H9 (cell line): ENCODE measurements at regions not wholly inside any gene's neighbourhood (a gene's known extent, or its start where the extent isn't known, plus 50 kb on each side); places are given as distances from the start of the nearest gene placed in this dataset.

Source experiments
- DNase-seq: peaks from one replicate; pipeline ENCODE4 v3.0.0-alpha.2; 2017
- H2AFZ ChIP-seq: one replicate; pipeline ENCODE4 v1.6.1; 2013; ENCODE audit warnings: mild to moderate bottlenecking, low read length, control low read depth, moderate library complexity
- H2AK5ac ChIP-seq: 2 replicates; pipeline ENCODE4 v1.6.1; 2013; ENCODE audit warnings: low read length, control low read depth, mixed read lengths; ENCODE audit not compliant: insufficient read length
- H2BK120ac ChIP-seq: one replicate; pipeline ENCODE4 v1.6.1; 2013; ENCODE audit warnings: low read depth, mild to moderate bottlenecking, low read length, control low read depth, inconsistent platforms; ENCODE audit not compliant: poor library complexity, severe bottlenecking
- H2BK12ac ChIP-seq: 2 replicates; pipeline ENCODE4 v1.6.1; 2013; ENCODE audit warnings: low read length, control low read depth, mixed read lengths, low read depth; ENCODE audit not compliant: insufficient read length
- H2BK15ac ChIP-seq: 2 replicates; pipeline ENCODE4 v1.6.1; 2013; ENCODE audit warnings: low read depth, low read length, control low read depth
- H2BK20ac ChIP-seq: one replicate; pipeline ENCODE4 v1.6.1; 2013; ENCODE audit warnings: low read depth, mild to moderate bottlenecking, low read length, control low read depth, inconsistent platforms; ENCODE audit not compliant: poor library complexity, severe bottlenecking
- H2BK5ac ChIP-seq: 2 replicates; pipeline ENCODE4 v1.6.1; 2013; ENCODE audit warnings: low read length, control low read depth, mixed read lengths; ENCODE audit not compliant: insufficient read length
- H3K14ac ChIP-seq: 2 replicates; pipeline ENCODE4 v1.6.1; 2013; ENCODE audit warnings: low read length, control low read depth; ENCODE audit not compliant: insufficient read depth
- H3K18ac ChIP-seq: 2 replicates; pipeline ENCODE4 v1.6.1; 2013; ENCODE audit warnings: low read depth, mild to moderate bottlenecking, mixed read lengths, low read length, control low read depth; ENCODE audit not compliant: insufficient read length
- H3K23ac ChIP-seq: 2 replicates; pipeline ENCODE4 v1.6.1; 2013; ENCODE audit warnings: low read length, control low read depth, mixed read lengths, low read depth; ENCODE audit not compliant: insufficient read length
- H3K23me2 ChIP-seq: 2 replicates; pipeline ENCODE4 v1.6.1; 2013; ENCODE audit warnings: low read depth, mild to moderate bottlenecking, mixed read lengths, low read length, control low read depth; ENCODE audit not compliant: insufficient read length, poor library complexity, severe bottlenecking
- H3K27ac ChIP-seq: 2 replicates; pipeline ENCODE4 v1.5.1; 2013; ENCODE audit warnings: low read length, control low read depth, mixed read lengths, low read depth; ENCODE audit not compliant: insufficient read length
- H3K27me3 ChIP-seq: 2 replicates; pipeline ENCODE4 v1.6.1; 2013; ENCODE audit warnings: low read length, control low read depth, inconsistent platforms; ENCODE audit not compliant: insufficient read depth
- H3K4ac ChIP-seq: 2 replicates; pipeline ENCODE4 v1.6.1; 2013; ENCODE audit warnings: low read depth, mild to moderate bottlenecking, control low read depth, inconsistent platforms, low read length, moderate library complexity
- H3K4me1 ChIP-seq: 2 replicates; pipeline ENCODE4 v1.6.1; 2013; ENCODE audit warnings: low read length, control low read depth, inconsistent platforms; ENCODE audit not compliant: insufficient read depth
- H3K4me2 ChIP-seq: 2 replicates; pipeline ENCODE4 v1.6.1; 2013; ENCODE audit warnings: low read length, control low read depth, mixed read lengths; ENCODE audit not compliant: insufficient read length, insufficient read depth
- H3K56ac ChIP-seq: 2 replicates; pipeline ENCODE4 v1.6.1; 2013; ENCODE audit warnings: low read depth, mild to moderate bottlenecking, mixed read lengths, low read length, control low read depth; ENCODE audit not compliant: insufficient read length
- H3K79me1 ChIP-seq: 2 replicates; pipeline ENCODE4 v1.6.1; 2013; ENCODE audit warnings: low read depth, mild to moderate bottlenecking, moderate library complexity, low read length, control low read depth, inconsistent platforms; ENCODE audit not compliant: insufficient read depth, poor library complexity, severe bottlenecking
- H3K79me2 ChIP-seq: 2 replicates; pipeline ENCODE4 v1.6.1; 2013; ENCODE audit warnings: low read length, control low read depth, inconsistent platforms; ENCODE audit not compliant: insufficient read depth
- H3K9ac ChIP-seq: 2 replicates; pipeline ENCODE4 v1.6.1; 2013; ENCODE audit warnings: low read length, control low read depth, mixed read lengths; ENCODE audit not compliant: insufficient read length; ENCODE audit errors: extremely low read depth
- H3K9me3 ChIP-seq: one replicate; pipeline ENCODE4 v1.6.1; 2013; ENCODE audit warnings: low read depth, low read length, inconsistent platforms; ENCODE audit not compliant: control insufficient read depth
- H3T11ph ChIP-seq: one replicate; pipeline ENCODE4 v1.6.1; 2013; ENCODE audit warnings: mild to moderate bottlenecking, low read length, control low read depth, inconsistent platforms
- H4K20me1 ChIP-seq: one replicate; pipeline ENCODE4 v1.6.1; 2013; ENCODE audit not compliant: control insufficient read depth, insufficient read length, insufficient read depth
- H4K5ac ChIP-seq: 2 replicates; pipeline ENCODE4 v1.6.1; 2013; ENCODE audit warnings: low read depth, mild to moderate bottlenecking, mixed read lengths, low read length, control low read depth; ENCODE audit not compliant: insufficient read length
- H4K8ac ChIP-seq: replicated peaks from 2 replicates; pipeline ENCODE4 v1.6.1; 2013; ENCODE audit warnings: low read length, control low read depth, mixed read lengths, low read depth; ENCODE audit not compliant: insufficient read length
- H4K91ac ChIP-seq: 2 replicates; pipeline ENCODE4 v1.6.1; 2013; ENCODE audit warnings: low read depth, mild to moderate bottlenecking, moderate library complexity, mixed read lengths, low read length, control low read depth; ENCODE audit not compliant: insufficient read length
- H3K27ac Mint-ChIP-seq, 3 experiments: 2 replicates in 2 of 3; 3 replicates in 1 of 3; pipeline ENCODE4 v1.8.0; 2020 to 2021; ENCODE audit warnings: mixed read lengths in 3 of 3, mild to moderate bottlenecking in 1 of 3, moderate library complexity in 1 of 3
- H3K27me3 Mint-ChIP-seq: 2 replicates; pipeline ENCODE4 v1.8.0; 2021; ENCODE audit warnings: low read depth, mild to moderate bottlenecking, moderate library complexity, mixed read lengths
- H3K36me3 Mint-ChIP-seq, 3 experiments: 2 replicates in 2 of 3; 3 replicates in 1 of 3; pipeline ENCODE4 v1.8.0; 2020 to 2021; ENCODE audit warnings: low read depth in 3 of 3, mixed read lengths in 3 of 3; ENCODE audit not compliant: insufficient read depth in 1 of 3
- H3K4me1 Mint-ChIP-seq, 2 experiments: 2 replicates each; pipeline ENCODE4 v1.8.0; 2020; ENCODE audit warnings: mixed read lengths in 2 of 2
- H3K4me3 Mint-ChIP-seq, 2 experiments: 2 replicates in 1 of 2; 3 replicates in 1 of 2; pipeline ENCODE4 v1.8.0; 2020 to 2021; ENCODE audit warnings: mild to moderate bottlenecking in 2 of 2, mixed read lengths in 2 of 2, moderate library complexity in 1 of 2
- H3K9me3 Mint-ChIP-seq, 2 experiments: 2 replicates in 1 of 2; 3 replicates in 1 of 2; pipeline ENCODE4 v1.8.0; 2020; ENCODE audit warnings: mild to moderate bottlenecking in 2 of 2, mixed read lengths in 2 of 2, moderate library complexity in 1 of 2
- WGBS: extraction: QIAGEN DNeasy Blood & Tissue Kit; methylation state at CpG from one replicate; pipeline ENCODE4 v1.1.7; 2013; ENCODE audit warnings: missing lambda C conversion rate, low lambda C conversion rate, mixed read lengths; ENCODE audit not compliant: insufficient read length; ENCODE audit errors: extremely low coverage; 5-methylcytosine and 5-hydroxymethylcytosine counted together
- TF ChIP-seq, protein P1 (sequence below): fragments of 200-600 bp; sonication (generic); conservative IDR thresholded peaks from 3 replicates; pipeline ENCODE4 v1.8.0; 2021; ENCODE audit warnings: antibody characterized with exemption, mild to moderate bottlenecking

GRCh38 chr7:46237466-46237865 is 316.4 kb upstream of the IGFBP3 start:
- no peak overlapping the region for H2BK12ac ChIP-seq
- no peak for DNase-seq
- H4K91ac ChIP-seq, result no peak overlapping the region
- no peak overlapping the region for H2BK20ac ChIP-seq
- H3T11ph ChIP-seq, result no peak overlapping the region
- no peak overlapping the region for H3K27ac ChIP-seq
- no peaks in the 10 kb centered on the region for H3K9me3 ChIP-seq
- no peaks in the 10 kb centered on the region for H3K27me3 ChIP-seq
- 0 out of 5 replicates have a peak, but pooled peaks cover 0 to under 1% of the 10 kb centered on the region in 2 experiments for H3K9me3 Mint-ChIP-seq
- H3K4ac ChIP-seq, result no peak overlapping the region
- no CpG with 5 or more reads among the region's 1 CpG for WGBS
- H3K79me1 ChIP-seq, result no peaks in the 10 kb centered on the region
- H3K27ac Mint-ChIP-seq, result no peak overlapping the region
- H4K8ac ChIP-seq, result no peak overlapping the region
- no peak overlapping the region for H3K4me3 Mint-ChIP-seq
- TF ChIP-seq, protein P1, sequence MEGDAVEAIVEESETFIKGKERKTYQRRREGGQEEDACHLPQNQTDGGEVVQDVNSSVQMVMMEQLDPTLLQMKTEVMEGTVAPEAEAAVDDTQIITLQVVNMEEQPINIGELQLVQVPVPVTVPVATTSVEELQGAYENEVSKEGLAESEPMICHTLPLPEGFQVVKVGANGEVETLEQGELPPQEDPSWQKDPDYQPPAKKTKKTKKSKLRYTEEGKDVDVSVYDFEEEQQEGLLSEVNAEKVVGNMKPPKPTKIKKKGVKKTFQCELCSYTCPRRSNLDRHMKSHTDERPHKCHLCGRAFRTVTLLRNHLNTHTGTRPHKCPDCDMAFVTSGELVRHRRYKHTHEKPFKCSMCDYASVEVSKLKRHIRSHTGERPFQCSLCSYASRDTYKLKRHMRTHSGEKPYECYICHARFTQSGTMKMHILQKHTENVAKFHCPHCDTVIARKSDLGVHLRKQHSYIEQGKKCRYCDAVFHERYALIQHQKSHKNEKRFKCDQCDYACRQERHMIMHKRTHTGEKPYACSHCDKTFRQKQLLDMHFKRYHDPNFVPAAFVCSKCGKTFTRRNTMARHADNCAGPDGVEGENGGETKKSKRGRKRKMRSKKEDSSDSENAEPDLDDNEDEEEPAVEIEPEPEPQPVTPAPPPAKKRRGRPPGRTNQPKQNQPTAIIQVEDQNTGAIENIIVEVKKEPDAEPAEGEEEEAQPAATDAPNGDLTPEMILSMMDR, result no peak
- no peak overlapping the region for H3K23ac ChIP-seq
- H3K4me1 Mint-ChIP-seq, result no peaks in the 10 kb centered on the region
- no peak overlapping the region for H2BK15ac ChIP-seq
- H3K14ac ChIP-seq, result no peak overlapping the region
- no peak overlapping the region for H2BK5ac ChIP-seq
- no peaks in the 10 kb centered on the region for H3K27me3 Mint-ChIP-seq
- H3K4me1 ChIP-seq, result no peaks in the 10 kb centered on the region
- no peak overlapping the region for H2AFZ ChIP-seq
- no peak overlapping the region for H2BK120ac ChIP-seq
- no peaks in the 10 kb centered on the region for H4K20me1 ChIP-seq
- H3K23me2 ChIP-seq, result no peaks in the 10 kb centered on the region
- H3K4me2 ChIP-seq, result no peak overlapping the region
- no peak overlapping the region for H4K5ac ChIP-seq
- no peak overlapping the region for H3K9ac ChIP-seq
- H3K18ac ChIP-seq, result no peak overlapping the region
- no peak overlapping the region for H3K56ac ChIP-seq
- H2AK5ac ChIP-seq, result no peak overlapping the region
- H3K36me3 Mint-ChIP-seq, result peaks cover 0 to 1% (median 0%) of the 10 kb centered on the region in 3 experiments; a peak in 2 of 7 replicates
- H3K79me2 ChIP-seq, result no peaks in the 10 kb centered on the region
